Thyroid gland (tissue), 4 donors: ENCODE measurements at regions not wholly inside any gene's neighbourhood (a gene's known extent, or its start where the extent isn't known, plus 50 kb on each side); places are given as distances from the start of the nearest gene placed in this dataset.

Experiments
- DNase-seq, 2 donors: peaks; one replicate each; pipeline ENCODE4 v3.0.0-alpha.2; 2019
- H3K27ac ChIP-seq, 3 donors: fragments of 200-600 bp; sonication (generic); 1 replicate in 2 of 3; 2 replicates in 1 of 3; pipeline ENCODE4 v1.5.1; 2016 to 2019; ENCODE audit warnings: mild to moderate bottlenecking in 1 of 3, moderate library complexity in 1 of 3
- H3K27me3 ChIP-seq: fragments of 200-600 bp; sonication (generic); one replicate; pipeline ENCODE4 v1.5.1; 2019
- H3K36me3 ChIP-seq, 2 donors: fragments of 200-600 bp; sonication (generic); one replicate each; pipeline ENCODE4 v1.5.1; 2016 to 2019
- H3K4me1 ChIP-seq, 2 donors: fragments of 200-600 bp; sonication (generic); one replicate each; pipeline ENCODE4 v1.5.1; 2017 to 2019
- H3K4me3 ChIP-seq, 3 donors: fragments of 200-600 bp; sonication (generic); replicated peaks in 1 of 3; 1 replicate in 2 of 3; 2 replicates in 1 of 3; pipeline ENCODE4 v1.5.1; 2016; ENCODE audit warnings: mild to moderate bottlenecking in 1 of 3
- H3K9me3 ChIP-seq: fragments of 200-600 bp; sonication (generic); one replicate; pipeline ENCODE4 v1.5.1; 2017
- POLR2A ChIP-seq, 2 donors: fragments of 450-650 bp; IDR thresholded peaks; one replicate each; pipeline ENCODE4 v1.6.1; 2017; ENCODE audit warnings: antibody characterized with exemption in 2 of 2, mild to moderate bottlenecking in 2 of 2, moderate library complexity in 1 of 2
- WGBS, 2 donors: methylation state at CpG; one replicate each; pipeline ENCODE4 v1.1.5; 2017; 5-methylcytosine and 5-hydroxymethylcytosine counted together
- intact Hi-C: fragments of 100-400 bp; cut with DNase I; formaldehyde crosslinking; loops from one replicate; pipeline ENCODE4 v1.15.1; 2023
- TF ChIP-seq, protein P1 (sequence below), 6 experiments: fragments of 200-600 bp in 3 of 6; fragments of 450-650 bp in 3 of 6; sonication (generic) in 3 of 6; IDR thresholded peaks; one replicate each; pipeline ENCODE4 v1.5.1; 2016 to 2019; ENCODE audit warnings: antibody characterized with exemption in 6 of 6, mild to moderate bottlenecking in 2 of 6, inconsistent platforms in 1 of 6, moderate library complexity in 1 of 6

GRCh38 chr17:77491921-77492445, 351.2 kb downstream of the SEC14L1 start:
- Histone ChIP-seq H3K9me3 (no peaks in the 10 kb centered on the region), H3K4me1 (peaks cover 14 to 19% of the 10 kb centered on the region in 2 donors), H3K27ac (no peak overlapping the region), H3K4me3 (no peak overlapping the region), H3K27me3 (no peaks in the 10 kb centered on the region), H3K36me3 (peaks cover 34 to 44% of the 10 kb centered on the region in 2 donors)
- WGBS, 2 donors = 86 to 93% methylated on average over 14 to 15 of the region's 16 CpGs
- peak in 1 of 2 donors; percentile 3 for DNase-seq
- TF ChIP-seq, protein P1, sequence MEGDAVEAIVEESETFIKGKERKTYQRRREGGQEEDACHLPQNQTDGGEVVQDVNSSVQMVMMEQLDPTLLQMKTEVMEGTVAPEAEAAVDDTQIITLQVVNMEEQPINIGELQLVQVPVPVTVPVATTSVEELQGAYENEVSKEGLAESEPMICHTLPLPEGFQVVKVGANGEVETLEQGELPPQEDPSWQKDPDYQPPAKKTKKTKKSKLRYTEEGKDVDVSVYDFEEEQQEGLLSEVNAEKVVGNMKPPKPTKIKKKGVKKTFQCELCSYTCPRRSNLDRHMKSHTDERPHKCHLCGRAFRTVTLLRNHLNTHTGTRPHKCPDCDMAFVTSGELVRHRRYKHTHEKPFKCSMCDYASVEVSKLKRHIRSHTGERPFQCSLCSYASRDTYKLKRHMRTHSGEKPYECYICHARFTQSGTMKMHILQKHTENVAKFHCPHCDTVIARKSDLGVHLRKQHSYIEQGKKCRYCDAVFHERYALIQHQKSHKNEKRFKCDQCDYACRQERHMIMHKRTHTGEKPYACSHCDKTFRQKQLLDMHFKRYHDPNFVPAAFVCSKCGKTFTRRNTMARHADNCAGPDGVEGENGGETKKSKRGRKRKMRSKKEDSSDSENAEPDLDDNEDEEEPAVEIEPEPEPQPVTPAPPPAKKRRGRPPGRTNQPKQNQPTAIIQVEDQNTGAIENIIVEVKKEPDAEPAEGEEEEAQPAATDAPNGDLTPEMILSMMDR (IDR thresholded peaks at IDR 0.05) = no peak
- no peak for TF ChIP-seq POLR2A (IDR thresholded peaks at IDR 0.05)
- intact Hi-C loops = loop anchor here (10.0 kb wide), 2 partner anchors 217 to 397 kb away; no protein-coding TSS in a partner anchor

- WGBS, 2 donors = 87 to 89% methylated on average over 9 to 15 of the region's 23 CpGs
- H3K4me1 ChIP-seq = peaks cover 14 to 19% of the 10 kb centered on the region in 2 donors
- H3K36me3 ChIP-seq = peaks cover 34 to 44% of the 10 kb centered on the region in 2 donors
- intact Hi-C loops = loop anchor here (10.0 kb wide), 2 partner anchors 218 to 398 kb away; no protein-coding TSS in a partner anchor
- no peak overlapping the region for H3K4me3 ChIP-seq
- H3K27ac ChIP-seq = no peak overlapping the region
- no peaks in the 10 kb centered on the region for H3K27me3 ChIP-seq
- no peaks in the 10 kb centered on the region for H3K9me3 ChIP-seq
- peak in 1 of 2 donors; percentile 5 for DNase-seq
- TF ChIP-seq POLR2A (IDR thresholded peaks at IDR 0.05) = no peak
- TF ChIP-seq, protein P1 (IDR thresholded peaks at IDR 0.05) = no peak
These were observed 351.9 kb downstream of the SEC14L1 start for GRCh38 chr17:77492446-77493237.

DNA sequence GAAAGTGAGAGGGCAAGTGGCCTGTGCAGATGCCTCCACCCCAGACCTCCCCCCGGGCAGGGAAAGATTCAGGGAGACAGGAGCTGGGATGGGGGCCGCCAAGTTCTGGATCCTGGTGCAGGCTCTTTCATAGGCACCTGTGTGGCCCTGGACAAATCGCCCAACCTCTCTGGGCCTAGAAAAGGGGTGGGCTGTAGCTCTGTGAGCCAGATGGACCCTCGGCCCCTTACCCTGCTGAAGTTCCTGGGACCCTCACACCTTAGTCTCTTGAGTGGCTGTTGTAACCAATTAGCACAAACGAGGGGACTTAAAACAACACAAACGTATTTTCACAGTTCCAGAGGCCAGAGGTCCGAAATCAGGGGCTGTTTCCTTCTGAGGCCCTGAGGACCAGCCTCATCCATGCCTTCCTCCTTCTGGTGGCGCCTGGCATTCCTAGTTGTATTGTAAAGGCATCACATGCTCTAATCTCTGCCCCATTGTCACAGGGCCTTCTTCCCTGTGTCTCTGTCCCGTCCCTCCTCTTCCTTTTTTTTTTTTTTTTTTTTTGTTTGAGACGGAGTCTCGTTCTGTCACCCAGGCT, 352.6 kb downstream of the SEC14L1 start:
- H3K27me3 ChIP-seq = no peaks in the 10 kb centered on the region
- intact Hi-C loops = loop anchor here (10.0 kb wide), 2 partner anchors 219 to 399 kb away; no protein-coding TSS in a partner anchor

GRCh38 chr17:77493901-77494663, 353.3 kb downstream of the SEC14L1 start:
- intact Hi-C loops = loop anchor here (2.0 to 10.0 kb wide), 4 partner anchors 67 to 399 kb away; no protein-coding TSS in a partner anchor
- Histone ChIP-seq H3K27me3 (no peaks in the 10 kb centered on the region), H3K4me1 (peaks cover 14 to 19% of the 10 kb centered on the region in 2 donors), H3K9me3 (no peaks in the 10 kb centered on the region), H3K27ac (peak overlapping the region in 1 of 3 donors; percentile 3), H3K4me3 (no peak overlapping the region), H3K36me3 (peaks cover 21 to 40% of the 10 kb centered on the region in 2 donors)
- WGBS, 2 donors = 86 to 91% methylated on average over 6 to 9 of the region's 9 CpGs
- TF ChIP-seq, protein P1 (IDR thresholded peaks at IDR 0.05) = no peak
- no peak for TF ChIP-seq POLR2A (IDR thresholded peaks at IDR 0.05)
- DNase-seq = no peak

More for the DNA sequence above, 352.6 kb downstream of the SEC14L1 start:
- Histone ChIP-seq H3K4me1 (peaks cover 14 to 19% of the 10 kb centered on the region in 2 donors), H3K9me3 (no peaks in the 10 kb centered on the region), H3K4me3 (no peak overlapping the region), H3K27ac (no peak overlapping the region), H3K36me3 (peaks cover 28 to 44% of the 10 kb centered on the region in 2 donors)
- DNase-seq = no peak
- no peak for TF ChIP-seq POLR2A (IDR thresholded peaks at IDR 0.05)
- TF ChIP-seq, protein P1 (IDR thresholded peaks at IDR 0.05) = no peak
- WGBS, 2 donors = 83 to 86% methylated on average over 10 to 11 of the region's 11 CpGs
